ENCODE measurements at regions not wholly inside any gene's neighbourhood (a gene's known extent, or its start where the extent isn't known, plus 50 kb on each side); places are given as distances from the start of the nearest gene placed in this dataset.

DNA sequence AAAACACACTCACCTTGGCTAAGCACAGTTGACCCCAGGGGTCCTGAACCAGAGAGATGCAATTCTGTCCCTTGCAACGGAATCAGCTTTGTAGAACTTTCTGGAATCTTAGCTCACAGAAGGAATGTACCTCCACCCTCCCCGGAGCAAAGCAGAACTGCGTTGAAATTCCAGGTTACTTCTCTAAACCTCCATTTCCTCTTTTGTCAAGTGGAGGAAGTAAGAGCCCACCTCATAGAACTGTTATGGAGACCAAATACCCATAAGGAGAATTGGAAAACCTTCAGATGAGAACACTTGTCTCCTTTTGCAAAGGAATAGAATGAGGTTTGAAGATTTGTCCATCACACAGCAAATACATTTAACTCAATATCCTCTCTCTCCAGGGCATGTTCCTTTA lies 86.6 kb upstream of the RBBP6 start:
- Histone ChIP-seq H3K27me3 (ENCODE audit: control insufficient read depth, insufficient read depth, low read length) (no peaks in the 10 kb centered on the region), H3K9me3 (ENCODE audit: control insufficient read depth, insufficient read depth, low read length) (no peaks in the 10 kb centered on the region), H3K4me3 (ENCODE audit: low read depth, low read length) (no peak overlapping the region), H3K9ac (ENCODE audit: low read depth, low read length) (no peak overlapping the region), H3K4me1 (ENCODE audit: control insufficient read depth, insufficient read depth, low read length) (no peaks in the 10 kb centered on the region), H3K36me3 (ENCODE audit: control insufficient read depth, insufficient read depth, low read length) (no peaks in the 10 kb centered on the region)

DNA sequence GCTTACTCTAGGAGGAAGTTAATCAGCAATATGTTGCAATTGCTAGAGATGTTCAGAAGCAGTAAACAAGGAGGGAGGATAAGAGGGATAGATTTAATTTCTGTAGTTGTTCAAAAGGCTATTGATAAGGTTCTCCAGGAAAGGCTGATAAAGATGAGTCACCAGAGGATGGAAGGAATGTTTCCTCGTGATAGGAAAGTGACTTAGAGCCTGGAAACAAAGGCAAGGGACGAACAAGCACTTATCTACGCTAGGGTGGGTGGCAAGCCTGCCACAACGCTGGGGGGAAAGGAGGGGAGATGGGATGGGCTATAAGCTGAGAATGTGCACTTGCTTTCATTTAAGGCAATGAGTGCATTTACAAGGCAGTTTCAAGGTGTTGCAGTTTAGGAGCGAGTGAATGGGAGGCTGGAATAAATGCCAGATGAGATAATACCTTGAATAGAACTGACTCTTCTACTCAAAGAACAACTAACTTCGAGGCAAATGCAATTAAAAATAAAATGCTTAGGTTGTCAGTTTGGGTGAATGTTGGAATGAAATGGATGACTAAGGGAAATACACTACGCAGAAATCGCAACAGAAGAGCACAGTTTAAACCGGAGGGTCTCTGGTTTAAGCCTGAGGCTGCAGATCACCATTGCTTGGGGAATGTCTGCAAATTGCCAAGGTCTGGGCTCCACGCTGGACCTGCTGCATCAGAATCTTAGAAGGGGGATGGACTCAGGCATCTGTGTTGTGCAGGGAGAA lies 76.0 kb upstream of the RBBP6 start:
- no peak overlapping the region for H3K9ac ChIP-seq (ENCODE audit: low read depth, low read length)
- no peak overlapping the region for H3K4me3 ChIP-seq (ENCODE audit: low read depth, low read length)
- H3K4me1 ChIP-seq (ENCODE audit: control insufficient read depth, insufficient read depth, low read length), result no peaks in the 10 kb centered on the region
- no peaks in the 10 kb centered on the region for H3K9me3 ChIP-seq (ENCODE audit: control insufficient read depth, insufficient read depth, low read length)
- no peaks in the 10 kb centered on the region for H3K27me3 ChIP-seq (ENCODE audit: control insufficient read depth, insufficient read depth, low read length)
- no peaks in the 10 kb centered on the region for H3K36me3 ChIP-seq (ENCODE audit: control insufficient read depth, insufficient read depth, low read length)

GRCh38 chr16:24471561-24472350 lies 67.6 kb upstream of the RBBP6 start:
- no peaks in the 10 kb centered on the region for H3K9me3 ChIP-seq (ENCODE audit: control insufficient read depth, insufficient read depth, low read length)
- H3K27me3 ChIP-seq (ENCODE audit: control insufficient read depth, insufficient read depth, low read length), result peaks cover 4% of the 10 kb centered on the region
- H3K9ac ChIP-seq (ENCODE audit: low read depth, low read length), result no peak overlapping the region
- no peaks in the 10 kb centered on the region for H3K4me1 ChIP-seq (ENCODE audit: control insufficient read depth, insufficient read depth, low read length)
- no peak overlapping the region for H3K4me3 ChIP-seq (ENCODE audit: low read depth, low read length)
- no peaks in the 10 kb centered on the region for H3K36me3 ChIP-seq (ENCODE audit: control insufficient read depth, insufficient read depth, low read length)

DNA sequence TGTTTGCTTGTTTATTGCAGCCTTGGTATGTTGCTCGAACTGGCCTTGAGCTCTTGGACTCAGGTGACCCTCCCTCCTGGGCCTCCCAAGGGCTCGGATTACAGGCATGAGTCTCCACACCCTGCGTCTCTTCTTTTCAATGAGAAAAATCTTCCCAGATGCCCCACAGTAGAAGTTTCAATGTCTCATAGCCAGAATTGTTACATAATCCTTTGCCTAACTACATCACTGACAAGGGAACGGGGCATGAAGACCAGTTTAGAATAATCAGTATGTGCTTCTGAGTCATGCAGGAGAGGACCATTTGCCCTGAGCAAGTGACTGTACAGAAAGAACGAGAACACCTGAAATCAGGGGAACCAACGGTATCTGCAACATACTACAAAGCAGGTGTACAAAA lies 61.9 kb upstream of the RBBP6 start:
- peaks cover under 1% of the 10 kb centered on the region for H3K4me1 ChIP-seq (ENCODE audit: control insufficient read depth, insufficient read depth, low read length)
- H3K9ac ChIP-seq (ENCODE audit: low read depth, low read length), result no peak overlapping the region
- no peak overlapping the region for H3K4me3 ChIP-seq (ENCODE audit: low read depth, low read length)
- H3K36me3 ChIP-seq (ENCODE audit: control insufficient read depth, insufficient read depth, low read length), result no peaks in the 10 kb centered on the region
- H3K9me3 ChIP-seq (ENCODE audit: control insufficient read depth, insufficient read depth, low read length), result no peaks in the 10 kb centered on the region
- H3K27me3 ChIP-seq (ENCODE audit: control insufficient read depth, insufficient read depth, low read length), result peaks cover 26% of the 10 kb centered on the region

DNA sequence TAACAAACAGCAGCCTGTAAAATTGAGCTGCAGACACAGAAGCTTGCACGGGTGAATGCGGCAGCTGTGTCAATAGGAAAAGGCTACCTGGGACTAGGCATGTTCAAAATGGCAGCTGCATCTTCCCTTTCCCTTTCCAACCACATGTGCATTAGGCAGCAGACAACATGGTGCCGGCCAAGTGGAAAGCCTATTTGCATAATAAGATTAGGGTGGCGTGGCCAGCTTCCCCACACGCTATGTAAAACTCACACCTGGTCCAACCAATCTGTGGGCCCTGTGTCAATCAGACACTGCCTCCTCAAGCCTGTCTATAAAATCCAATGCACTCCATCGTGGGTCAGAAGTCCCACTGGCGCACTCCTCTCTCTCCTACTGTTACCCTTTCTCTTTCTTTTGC lies 61.0 kb upstream of the RBBP6 start:
- Histone ChIP-seq H3K36me3 (ENCODE audit: control insufficient read depth, insufficient read depth, low read length) (no peaks in the 10 kb centered on the region), H3K4me1 (ENCODE audit: control insufficient read depth, insufficient read depth, low read length) (peaks cover 6% of the 10 kb centered on the region), H3K4me3 (ENCODE audit: low read depth, low read length) (no peak overlapping the region), H3K9ac (ENCODE audit: low read depth, low read length) (no peak overlapping the region), H3K27me3 (ENCODE audit: control insufficient read depth, insufficient read depth, low read length) (peaks cover 34% of the 10 kb centered on the region), H3K9me3 (ENCODE audit: control insufficient read depth, insufficient read depth, low read length) (no peaks in the 10 kb centered on the region)

DNA sequence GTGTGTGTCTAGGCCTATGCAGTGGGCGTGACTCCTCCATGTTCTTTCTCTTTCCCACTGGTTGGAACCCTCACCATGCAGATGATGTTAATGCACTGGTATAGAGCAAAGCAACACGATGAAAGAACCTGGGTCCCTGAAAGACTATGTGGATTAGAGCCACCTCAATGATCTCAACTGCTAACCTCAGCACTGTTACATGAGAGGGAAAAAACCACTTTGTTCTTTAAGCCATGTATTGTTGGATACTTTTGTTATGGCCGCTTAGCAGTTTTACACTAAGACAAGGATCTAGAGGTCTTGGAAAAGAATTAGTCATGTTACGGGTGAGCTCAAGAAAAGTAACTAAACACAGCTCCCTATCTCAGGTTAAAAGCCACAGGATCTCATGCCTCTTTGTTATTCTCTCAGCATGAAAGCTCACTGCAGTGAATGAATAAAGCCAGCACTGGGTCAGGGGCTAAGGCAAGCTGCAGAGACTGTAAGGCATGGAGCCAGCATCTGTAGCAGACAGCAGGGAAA lies 56.6 kb upstream of the RBBP6 start:
- Histone ChIP-seq H3K27me3 (ENCODE audit: control insufficient read depth, insufficient read depth, low read length) (peaks cover 56% of the 10 kb centered on the region), H3K9me3 (ENCODE audit: control insufficient read depth, insufficient read depth, low read length) (no peaks in the 10 kb centered on the region), H3K36me3 (ENCODE audit: control insufficient read depth, insufficient read depth, low read length) (no peaks in the 10 kb centered on the region), H3K4me1 (ENCODE audit: control insufficient read depth, insufficient read depth, low read length) (peaks cover 8% of the 10 kb centered on the region), H3K9ac (ENCODE audit: low read depth, low read length) (no peak overlapping the region), H3K4me3 (ENCODE audit: low read depth, low read length) (no peak overlapping the region)

DNA sequence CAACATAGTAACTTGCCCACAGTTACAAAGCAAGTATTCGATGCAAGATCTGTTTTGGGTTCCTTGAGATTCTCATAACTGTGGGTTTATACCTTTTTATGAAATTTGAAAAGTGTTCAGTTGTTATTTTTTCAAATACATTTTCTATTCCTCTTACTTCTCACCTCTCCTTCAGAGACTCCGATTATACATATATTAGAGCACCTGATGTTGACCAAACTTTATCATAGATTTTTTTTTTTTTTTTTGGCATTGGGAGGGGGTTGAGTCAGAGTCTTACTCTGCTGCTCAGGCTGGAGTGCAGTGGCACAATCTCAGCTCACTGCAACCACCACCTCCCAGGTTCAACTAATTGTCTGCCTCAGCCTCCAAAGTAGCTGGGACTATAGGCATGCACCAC lies 51.3 kb upstream of the RBBP6 start:
- H3K9ac ChIP-seq (ENCODE audit: low read depth, low read length), result no peak overlapping the region
- H3K4me1 ChIP-seq (ENCODE audit: control insufficient read depth, insufficient read depth, low read length), result peaks cover 4% of the 10 kb centered on the region
- no peaks in the 10 kb centered on the region for H3K36me3 ChIP-seq (ENCODE audit: control insufficient read depth, insufficient read depth, low read length)
- no peaks in the 10 kb centered on the region for H3K9me3 ChIP-seq (ENCODE audit: control insufficient read depth, insufficient read depth, low read length)
- no peak overlapping the region for H3K4me3 ChIP-seq (ENCODE audit: low read depth, low read length)
- peaks cover 26% of the 10 kb centered on the region for H3K27me3 ChIP-seq (ENCODE audit: control insufficient read depth, insufficient read depth, low read length)

Data from iPS-15b (cell line).